ENCODE measurements at regions not wholly inside any gene's neighbourhood (a gene's known extent, or its start where the extent isn't known, plus 50 kb on each side); places are given as distances from the start of the nearest gene placed in this dataset.

DNA sequence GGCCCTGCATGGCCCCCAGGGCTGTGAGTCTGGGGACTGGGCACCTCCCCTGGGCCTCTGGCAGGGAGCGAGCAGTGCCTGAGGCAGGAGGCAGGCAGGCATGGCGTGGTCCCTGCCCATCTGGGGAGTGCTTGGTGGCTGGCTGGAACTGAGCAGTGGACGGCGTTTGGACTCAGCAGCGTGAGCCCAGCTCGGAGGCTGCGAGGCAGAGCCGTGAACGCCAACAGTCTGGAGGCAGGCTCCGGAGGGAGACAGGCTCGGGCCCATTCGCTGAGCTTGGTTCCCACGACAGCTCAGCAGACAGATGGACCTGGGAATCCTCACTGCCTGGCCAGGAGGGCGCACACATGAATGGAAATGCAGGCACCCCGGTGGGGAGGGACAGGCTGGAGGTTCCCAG is 160.7 kb upstream of the POU3F1 start:
- H3K9me3 ChIP-seq (replicated peaks): no peaks in the 10 kb centered on the region
- DNase-seq: no peak
- no peak overlapping the region for H3K27ac ChIP-seq
- H3K4me1 ChIP-seq: no peaks in the 10 kb centered on the region; the same call in 1 of the 2 replicates
- H3K27me3 ChIP-seq: no peaks in the 10 kb centered on the region
- H3K36me3 ChIP-seq: no peaks in the 10 kb centered on the region
- H3K4me3 ChIP-seq: no peak overlapping the region

DNA sequence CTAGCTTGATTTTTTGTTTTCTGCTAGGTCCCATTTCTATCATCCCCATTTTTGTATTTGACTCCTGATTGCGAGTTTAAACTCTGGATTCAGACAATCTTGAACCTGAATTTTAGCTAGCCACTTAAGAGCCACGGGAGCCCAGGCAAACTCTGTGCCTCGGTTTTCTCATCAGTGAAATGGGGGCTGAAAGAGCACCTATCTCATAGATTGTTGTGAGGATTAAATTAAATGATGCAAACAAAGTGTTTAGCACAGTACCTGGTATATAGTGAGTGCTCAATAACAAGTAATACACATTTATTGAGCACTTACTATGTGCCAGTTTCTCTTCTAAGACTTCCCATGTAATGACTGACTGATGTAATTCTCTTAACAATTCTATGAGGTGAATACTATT is 158.1 kb upstream of the POU3F1 start:
- Histone ChIP-seq H3K4me3 (no peak overlapping the region), H3K4me1 (no peaks in the 10 kb centered on the region; the same call in 1 of the 2 replicates), H3K36me3 (no peaks in the 10 kb centered on the region), H3K27ac (no peak overlapping the region), H3K27me3 (no peaks in the 10 kb centered on the region), H3K9me3 (replicated peaks) (no peaks in the 10 kb centered on the region)
- no peak for DNase-seq

DNA sequence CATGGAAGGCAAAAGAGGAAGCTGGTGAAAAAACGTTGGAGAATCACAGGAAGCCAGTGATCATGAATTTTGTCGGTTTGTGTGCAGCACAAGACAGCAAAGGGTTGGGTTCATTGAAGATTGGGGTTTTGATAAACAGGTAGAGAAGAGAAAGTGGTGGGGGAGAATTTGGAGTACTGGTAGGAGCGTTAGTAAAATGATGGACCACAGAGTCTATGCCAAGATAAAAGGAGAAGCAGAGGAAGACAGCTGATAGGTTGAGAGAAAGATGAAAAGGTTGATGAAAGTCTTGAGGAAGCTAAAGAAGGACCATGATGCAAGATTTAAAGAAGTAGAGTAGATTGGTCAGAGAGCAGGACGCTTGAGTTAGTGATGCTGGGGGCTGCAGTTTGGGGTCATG is 156.8 kb upstream of the POU3F1 start:
- no peaks in the 10 kb centered on the region for H3K36me3 ChIP-seq
- H3K4me1 ChIP-seq: no peaks in the 10 kb centered on the region
- H3K27me3 ChIP-seq: no peaks in the 10 kb centered on the region
- DNase-seq: no peak
- no peaks in the 10 kb centered on the region for H3K9me3 ChIP-seq (replicated peaks)
- no peak overlapping the region for H3K27ac ChIP-seq
- no peak overlapping the region for H3K4me3 ChIP-seq

DNA sequence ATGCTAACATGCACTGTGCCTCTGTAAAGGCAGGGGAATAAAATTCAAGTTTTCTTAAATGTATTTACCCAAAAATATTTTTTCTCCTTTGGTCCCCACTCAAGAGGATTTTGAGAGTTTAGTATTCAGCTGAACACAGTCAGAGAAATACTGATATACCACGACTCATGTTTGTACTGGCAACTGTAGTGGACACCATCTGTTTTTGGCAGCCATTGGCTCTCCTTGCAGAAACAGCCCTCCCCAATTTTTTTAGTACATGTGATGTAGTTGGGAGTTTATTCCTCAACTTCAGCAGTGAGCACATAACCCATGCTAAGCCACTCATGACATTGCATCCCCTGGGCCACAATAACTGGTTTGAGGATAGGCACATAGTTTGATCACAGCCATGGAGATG is 154.8 kb upstream of the POU3F1 start:
- H3K27ac ChIP-seq: no peak overlapping the region
- H3K36me3 ChIP-seq: no peaks in the 10 kb centered on the region
- no peak overlapping the region for H3K4me3 ChIP-seq
- H3K9me3 ChIP-seq (replicated peaks): no peaks in the 10 kb centered on the region
- DNase-seq: no peak
- no peaks in the 10 kb centered on the region for H3K4me1 ChIP-seq
- 0 out of 2 replicates have a peak, but pooled peaks cover 4% of the 10 kb centered on the region for H3K27me3 ChIP-seq

DNA sequence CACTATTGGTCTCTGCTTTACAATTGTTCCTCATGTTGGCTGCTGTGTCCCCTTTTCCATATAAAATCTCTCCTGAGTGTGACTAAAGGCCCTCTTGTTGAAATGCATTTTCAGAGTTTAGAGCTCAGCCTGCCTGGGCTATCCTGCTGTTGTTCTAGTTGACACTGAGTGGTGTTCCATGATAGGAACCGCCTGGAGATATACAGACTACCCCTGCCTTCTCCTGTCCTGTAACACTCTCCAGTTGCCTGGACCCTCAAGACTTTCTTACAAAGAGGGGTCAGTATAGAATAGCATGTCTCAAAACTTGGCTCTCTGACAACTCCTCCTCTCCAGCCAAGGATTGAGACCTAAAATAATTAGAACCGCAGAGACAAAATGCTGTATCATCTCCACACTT is 152.0 kb upstream of the POU3F1 start:
- Histone ChIP-seq H3K4me1 (no peaks in the 10 kb centered on the region), H3K4me3 (no peak overlapping the region), H3K27me3 (0 out of 2 replicates have a peak, but pooled peaks cover 4% of the 10 kb centered on the region), H3K9me3 (replicated peaks) (no peaks in the 10 kb centered on the region), H3K27ac (no peak overlapping the region), H3K36me3 (no peaks in the 10 kb centered on the region)
- DNase-seq: no peak

DNA sequence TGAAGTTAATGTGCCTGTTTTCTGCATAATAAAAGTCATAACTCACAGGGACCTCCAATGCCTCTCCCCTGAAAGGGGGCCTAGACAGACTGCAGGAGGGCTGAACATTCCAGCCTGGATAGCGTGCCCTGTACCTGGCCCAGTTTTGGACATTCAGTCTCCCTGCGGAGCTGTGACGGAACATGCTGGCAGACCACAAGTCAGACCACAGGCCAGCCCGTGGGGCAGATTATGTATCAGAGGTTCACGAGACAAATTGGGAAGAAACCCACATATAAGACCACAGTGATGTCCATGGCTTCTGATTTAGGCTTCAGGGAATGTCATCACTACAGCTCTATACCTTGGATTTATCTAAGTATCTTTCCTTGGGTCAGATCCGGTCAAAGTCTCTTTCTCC is 151.5 kb upstream of the POU3F1 start:
- Histone ChIP-seq H3K27me3 (peaks cover 4% of the 10 kb centered on the region; the same call in 1 of the 2 replicates), H3K27ac (no peak overlapping the region), H3K36me3 (no peaks in the 10 kb centered on the region), H3K4me1 (no peaks in the 10 kb centered on the region), H3K4me3 (no peak overlapping the region), H3K9me3 (replicated peaks) (no peaks in the 10 kb centered on the region)
- no peak for DNase-seq

DNA sequence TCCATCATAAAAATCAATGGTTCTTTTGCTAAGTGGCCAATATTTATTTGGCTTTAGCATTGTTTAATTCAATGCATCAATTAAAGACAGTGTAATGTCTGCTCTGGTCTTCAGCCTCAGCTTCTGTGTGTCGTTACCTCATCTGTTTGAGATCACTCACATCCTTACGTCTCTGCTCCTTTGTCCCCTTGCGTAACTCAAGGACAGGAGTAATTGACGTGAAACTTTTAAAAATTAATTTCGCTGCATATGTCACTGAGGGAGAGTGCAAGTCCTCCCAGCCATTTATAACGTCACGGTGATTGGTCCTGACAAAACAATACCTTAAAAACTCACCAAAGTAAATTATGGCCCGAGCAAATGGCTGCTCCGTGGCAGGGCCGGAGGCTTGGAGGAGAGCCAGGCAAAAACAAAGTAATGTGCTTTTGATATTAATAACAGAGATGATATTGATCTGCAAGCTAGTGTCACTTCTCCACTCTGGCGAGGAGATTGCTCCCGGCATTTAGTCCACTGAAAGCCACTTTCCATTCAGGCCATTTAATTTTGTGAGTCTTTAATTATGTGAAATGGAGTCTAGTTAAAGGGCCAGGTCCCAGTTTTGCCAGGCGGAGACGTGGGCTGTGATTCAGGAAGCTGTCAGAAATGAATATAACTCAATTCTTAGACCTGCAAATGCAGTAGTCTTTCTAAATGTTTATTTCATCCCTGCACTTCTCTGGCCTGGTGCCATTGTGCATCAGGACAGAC is 150.9 kb upstream of the POU3F1 start:
- Histone ChIP-seq H3K9me3 (replicated peaks) (no peaks in the 10 kb centered on the region), H3K4me1 (no peaks in the 10 kb centered on the region), H3K27me3 (peaks cover 4% of the 10 kb centered on the region; the same call in 1 of the 2 replicates), H3K36me3 (no peaks in the 10 kb centered on the region), H3K27ac (no peak overlapping the region), H3K4me3 (peak overlapping the region; percentile 18; the same call in 1 of the 2 replicates)
- DNase-seq: no peak

DNA sequence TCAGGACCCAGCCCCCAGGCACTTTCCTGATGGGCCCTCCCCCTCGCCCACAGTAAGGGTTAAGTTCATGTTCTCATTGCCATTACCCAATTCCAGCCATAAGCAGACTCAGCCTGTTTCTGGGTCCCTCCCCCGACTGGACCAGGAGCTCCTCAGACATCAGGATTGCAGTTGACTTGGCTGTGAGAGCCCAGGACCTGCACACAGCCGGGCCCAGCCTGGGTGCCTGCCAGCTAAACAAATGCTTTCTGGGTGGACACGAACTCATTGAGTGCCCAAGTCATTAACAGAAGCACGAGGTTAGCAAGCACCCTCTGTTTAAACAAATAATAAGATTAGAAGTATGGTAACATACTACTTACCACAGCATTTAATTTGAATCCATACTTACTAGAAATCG is 147.9 kb upstream of the POU3F1 start:
- Histone ChIP-seq H3K27ac (no peak overlapping the region), H3K9me3 (replicated peaks) (no peaks in the 10 kb centered on the region), H3K27me3 (peaks cover 4% of the 10 kb centered on the region; the same call in 1 of the 2 replicates), H3K36me3 (no peaks in the 10 kb centered on the region), H3K4me1 (no peaks in the 10 kb centered on the region), H3K4me3 (no peak overlapping the region)
- no peak for DNase-seq

DNA sequence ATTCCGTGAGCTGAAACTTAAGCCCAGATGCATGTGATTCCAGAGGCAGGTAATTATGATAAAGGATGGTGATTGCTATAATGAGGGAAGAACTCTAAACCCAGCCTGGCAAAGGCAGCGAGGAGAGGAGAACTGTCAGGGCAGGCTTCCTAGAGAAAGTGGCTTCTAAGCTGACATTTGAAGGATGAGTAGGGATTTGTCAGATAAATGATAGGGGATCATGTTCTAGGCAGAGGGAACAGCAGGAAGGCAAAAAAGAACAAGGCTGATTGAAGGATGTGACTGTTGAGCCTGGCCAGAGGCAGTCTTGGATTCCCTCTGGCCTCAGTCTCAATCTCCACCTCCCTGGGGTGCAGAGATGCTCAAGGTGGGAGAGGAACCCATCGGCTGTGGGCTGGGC is 146.4 kb upstream of the POU3F1 start:
- Histone ChIP-seq H3K27me3 (peaks cover 4% of the 10 kb centered on the region; the same call in 1 of the 2 replicates), H3K9me3 (replicated peaks) (no peaks in the 10 kb centered on the region), H3K4me1 (no peaks in the 10 kb centered on the region), H3K4me3 (no peak overlapping the region), H3K36me3 (no peaks in the 10 kb centered on the region), H3K27ac (no peak overlapping the region)
- DNase-seq: no peak

DNA sequence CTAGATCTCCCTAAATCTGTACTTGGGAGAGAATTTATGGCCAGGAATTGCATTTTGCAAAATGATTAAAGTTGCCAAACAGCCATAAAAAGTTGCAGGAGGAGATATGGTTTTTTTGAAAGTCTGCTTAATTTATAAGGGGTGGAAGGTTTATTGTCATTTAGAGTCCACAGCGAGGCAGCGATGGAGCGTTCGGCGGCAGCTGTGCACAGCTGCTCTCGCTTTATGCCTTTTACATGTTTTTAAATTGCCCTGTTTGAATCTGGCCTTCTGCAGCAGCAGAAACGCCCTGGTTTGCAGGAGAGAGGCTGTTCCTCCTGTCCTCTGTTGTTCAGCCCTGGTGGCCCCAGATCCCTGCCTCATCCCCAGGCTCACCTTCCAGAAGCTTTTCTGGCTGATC is 144.9 kb upstream of the POU3F1 start:
- no peak for DNase-seq
- H3K27ac ChIP-seq: no peak overlapping the region
- H3K9me3 ChIP-seq (replicated peaks): no peaks in the 10 kb centered on the region
- H3K36me3 ChIP-seq: no peaks in the 10 kb centered on the region
- H3K4me1 ChIP-seq: no peaks in the 10 kb centered on the region
- H3K27me3 ChIP-seq: no peaks in the 10 kb centered on the region; the same call in 1 of the 2 replicates
- no peak overlapping the region for H3K4me3 ChIP-seq

DNA sequence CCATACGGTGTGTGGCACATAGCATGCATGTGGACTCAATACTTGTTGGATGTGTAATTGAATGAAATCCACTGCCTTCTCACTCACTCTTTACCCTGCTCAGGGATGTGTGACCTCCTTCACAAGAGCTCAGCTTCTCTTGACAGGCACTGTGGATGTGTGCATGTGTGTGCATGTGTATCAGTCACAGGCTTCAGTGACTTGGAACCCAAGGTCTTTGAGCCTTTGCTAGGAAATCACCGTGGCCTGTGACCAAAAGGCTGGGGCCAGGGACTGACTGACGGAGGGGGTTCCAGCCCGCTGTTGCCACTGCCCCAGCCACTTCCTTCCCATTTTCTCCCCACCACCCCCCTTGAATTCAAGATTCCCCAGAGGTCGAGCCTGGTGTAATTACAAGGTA is 144.4 kb upstream of the POU3F1 start:
- Histone ChIP-seq H3K27ac (no peak overlapping the region), H3K27me3 (no peaks in the 10 kb centered on the region; the same call in 1 of the 2 replicates), H3K4me3 (no peak overlapping the region), H3K4me1 (no peaks in the 10 kb centered on the region), H3K9me3 (replicated peaks) (no peaks in the 10 kb centered on the region), H3K36me3 (no peaks in the 10 kb centered on the region)
- DNase-seq: no peak

DNA sequence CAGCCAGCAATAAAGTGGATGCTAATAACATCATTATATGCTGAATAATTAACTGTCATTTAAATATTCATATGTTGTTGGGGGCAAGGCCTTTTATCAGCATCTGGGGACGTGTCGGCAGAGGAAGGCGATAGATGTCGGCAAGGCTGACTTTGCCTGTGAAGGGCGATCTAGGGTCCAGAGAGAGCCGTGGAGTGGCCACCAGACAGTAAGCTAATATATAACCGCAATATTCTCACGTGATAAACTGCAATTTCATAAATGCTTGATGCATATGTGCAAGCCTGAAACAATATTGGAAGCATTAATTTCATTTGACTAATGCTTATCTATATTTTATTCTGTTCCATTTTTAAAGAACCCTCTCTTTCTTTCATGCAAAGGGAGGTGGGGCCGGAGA is 141.0 kb upstream of the POU3F1 start:
- Histone ChIP-seq H3K4me1 (no peaks in the 10 kb centered on the region), H3K27me3 (peaks cover 5% of the 10 kb centered on the region; the same call in 1 of the 2 replicates), H3K27ac (no peak overlapping the region), H3K4me3 (no peak overlapping the region), H3K36me3 (no peaks in the 10 kb centered on the region), H3K9me3 (replicated peaks) (no peaks in the 10 kb centered on the region)
- no peak for DNase-seq

DNA sequence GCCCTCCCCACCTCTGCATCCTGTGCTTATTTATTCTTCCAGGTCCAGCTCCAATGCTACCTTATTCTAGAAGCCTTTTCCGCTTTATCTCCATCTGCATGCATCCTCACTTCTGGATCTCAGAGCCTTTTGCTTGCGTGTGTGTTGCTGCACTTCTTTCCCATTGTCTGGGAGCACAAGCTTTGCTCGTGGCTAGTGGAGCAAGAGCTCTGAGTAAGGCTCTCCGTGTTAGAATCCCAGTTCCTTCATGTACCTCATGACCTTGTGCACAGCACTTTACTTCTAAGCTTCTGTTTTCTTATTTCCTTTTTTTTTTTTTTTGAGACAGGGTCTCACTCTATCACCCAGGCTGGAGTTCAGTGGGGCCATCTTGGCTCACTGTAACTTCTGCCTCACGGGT is 140.0 kb upstream of the POU3F1 start:
- Histone ChIP-seq H3K9me3 (replicated peaks) (no peaks in the 10 kb centered on the region), H3K36me3 (no peaks in the 10 kb centered on the region), H3K4me3 (no peak overlapping the region), H3K27ac (no peak overlapping the region), H3K4me1 (no peaks in the 10 kb centered on the region), H3K27me3 (peaks cover 5% of the 10 kb centered on the region; the same call in 1 of the 2 replicates)
- no peak for DNase-seq

DNA sequence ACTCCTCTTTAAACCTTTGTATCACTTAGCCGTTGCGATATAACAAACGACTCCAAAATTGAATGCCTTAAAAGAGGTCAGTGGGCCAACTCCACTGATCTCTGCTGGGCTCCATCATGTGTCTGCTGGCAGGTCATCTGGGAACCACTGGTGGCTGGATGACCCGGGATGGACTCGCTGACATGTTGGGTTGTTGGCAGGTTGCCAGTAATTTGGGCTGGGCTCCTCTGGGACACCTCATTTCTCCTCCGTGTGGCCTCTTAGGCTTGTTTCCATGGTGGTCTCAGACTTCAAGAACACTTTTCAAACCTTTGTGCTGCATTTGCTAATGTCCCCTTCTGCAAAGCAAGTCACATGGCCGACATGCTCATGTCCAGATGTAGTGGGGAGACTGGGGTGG is 139.3 kb upstream of the POU3F1 start:
- H3K9me3 ChIP-seq (replicated peaks): no peaks in the 10 kb centered on the region
- H3K4me1 ChIP-seq: no peaks in the 10 kb centered on the region
- H3K4me3 ChIP-seq: no peak overlapping the region
- no peak for DNase-seq
- H3K27ac ChIP-seq: no peak overlapping the region
- peaks cover 5% of the 10 kb centered on the region; the same call in 1 of the 2 replicates for H3K27me3 ChIP-seq
- no peaks in the 10 kb centered on the region for H3K36me3 ChIP-seq

DNA sequence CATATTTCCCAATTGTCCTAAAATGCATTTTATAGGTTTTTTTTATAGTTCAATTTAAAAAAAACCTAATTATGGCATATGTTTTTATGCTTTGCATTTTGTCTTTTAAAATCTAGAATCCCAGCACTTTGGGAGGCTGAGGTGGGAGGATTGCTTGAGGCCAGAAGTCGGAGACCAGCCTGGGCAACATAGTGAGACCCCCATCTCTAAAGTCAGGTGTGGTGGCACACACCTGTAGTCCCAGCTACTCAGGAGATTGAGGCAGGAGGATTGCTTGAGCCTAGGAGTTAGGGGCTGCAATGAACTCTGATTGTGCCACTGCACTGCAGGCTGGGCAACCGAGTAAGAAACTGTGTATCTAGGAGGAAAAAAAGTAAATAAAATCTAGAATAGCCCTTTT is 137.2 kb upstream of the POU3F1 start:
- DNase-seq: no peak
- no peaks in the 10 kb centered on the region; the same call in 1 of the 2 replicates for H3K9me3 ChIP-seq (replicated peaks)
- H3K27me3 ChIP-seq: peaks cover 9% of the 10 kb centered on the region
- H3K4me3 ChIP-seq: no peak overlapping the region
- H3K27ac ChIP-seq: no peak overlapping the region
- no peaks in the 10 kb centered on the region for H3K4me1 ChIP-seq
- H3K36me3 ChIP-seq: no peaks in the 10 kb centered on the region

DNA sequence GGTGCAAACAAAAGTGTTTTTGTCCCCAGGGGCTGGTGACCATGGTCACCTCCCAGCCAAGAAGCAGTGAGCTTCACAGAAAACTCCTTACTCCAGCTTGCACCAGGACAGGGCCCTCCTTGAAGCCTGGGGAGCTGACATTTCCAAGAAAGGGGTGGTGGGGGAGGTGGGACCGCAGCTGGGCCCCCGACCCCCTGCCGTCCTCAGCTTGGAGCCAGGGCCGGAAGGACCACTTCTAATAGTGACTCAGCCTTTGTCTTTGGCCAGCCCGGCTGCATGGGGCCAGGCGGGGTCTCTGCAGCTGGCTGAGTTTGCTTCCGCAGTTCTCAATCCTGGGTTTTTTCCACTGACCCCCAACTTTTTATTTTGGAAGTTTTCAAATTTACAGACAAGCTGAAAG is 136.5 kb upstream of the POU3F1 start:
- peaks cover 10% of the 10 kb centered on the region for H3K27me3 ChIP-seq
- H3K4me1 ChIP-seq: no peaks in the 10 kb centered on the region
- no peaks in the 10 kb centered on the region; the same call in 1 of the 2 replicates for H3K9me3 ChIP-seq (replicated peaks)
- no peak overlapping the region for H3K4me3 ChIP-seq
- no peak overlapping the region for H3K27ac ChIP-seq
- no peaks in the 10 kb centered on the region for H3K36me3 ChIP-seq
- no peak for DNase-seq

Measured in SJCRH30 (cell line).